ENCODE measurements at regions not wholly inside any gene's neighbourhood (a gene's known extent, or its start where the extent isn't known, plus 50 kb on each side); places are given as distances from the start of the nearest gene placed in this dataset.

- DNase-seq: no peak
These were observed 332.2 kb downstream of the AASDHPPT start for GRCh38 chr11:106409671-106410070.

- no peak for DNase-seq
These were observed 333.4 kb downstream of the AASDHPPT start for GRCh38 chr11:106410902-106411301.

DNA sequence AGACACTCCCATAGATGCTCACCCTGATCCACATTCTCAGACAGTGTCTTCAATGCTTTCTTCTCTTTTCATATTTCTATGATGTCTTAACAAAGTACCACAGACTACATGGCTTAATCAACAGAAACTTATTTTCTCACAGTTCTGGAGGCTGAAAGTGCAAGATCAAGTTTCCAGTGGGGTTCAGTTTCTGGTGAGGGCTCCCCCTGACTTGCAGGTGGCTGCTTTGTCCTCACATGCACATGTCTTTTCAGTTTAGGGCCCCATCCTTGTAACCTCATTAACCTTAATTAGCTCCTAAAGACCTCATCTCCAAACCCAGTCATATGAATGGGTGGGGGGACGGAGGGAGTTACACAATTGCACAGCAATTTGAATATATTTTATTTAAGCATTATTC lies 335.8 kb downstream of the AASDHPPT start:
- DNase-seq: no peak

DNA sequence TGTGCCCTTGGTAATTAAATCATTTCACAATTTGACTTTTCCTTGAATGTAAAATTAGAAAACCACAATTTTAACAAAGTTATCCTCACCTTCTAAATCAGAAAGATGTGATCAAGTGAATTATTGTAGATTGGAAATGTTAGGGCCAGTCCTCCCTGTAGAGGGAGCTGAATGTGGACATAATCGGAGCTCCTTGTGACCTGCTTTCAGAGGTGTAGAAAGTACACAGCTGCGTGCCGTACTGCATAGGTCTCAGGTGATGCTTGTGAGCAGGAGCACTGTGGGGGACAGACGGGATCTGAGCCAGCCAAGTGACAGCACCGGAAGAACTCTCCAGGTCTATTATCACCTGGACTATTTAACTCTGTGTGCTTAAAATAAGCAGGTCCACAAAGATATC lies 338.0 kb downstream of the AASDHPPT start:
- no peak for DNase-seq

GRCh38 chr11:106418791-106419190 lies 341.3 kb downstream of the AASDHPPT start:
- no peak for DNase-seq

DNA sequence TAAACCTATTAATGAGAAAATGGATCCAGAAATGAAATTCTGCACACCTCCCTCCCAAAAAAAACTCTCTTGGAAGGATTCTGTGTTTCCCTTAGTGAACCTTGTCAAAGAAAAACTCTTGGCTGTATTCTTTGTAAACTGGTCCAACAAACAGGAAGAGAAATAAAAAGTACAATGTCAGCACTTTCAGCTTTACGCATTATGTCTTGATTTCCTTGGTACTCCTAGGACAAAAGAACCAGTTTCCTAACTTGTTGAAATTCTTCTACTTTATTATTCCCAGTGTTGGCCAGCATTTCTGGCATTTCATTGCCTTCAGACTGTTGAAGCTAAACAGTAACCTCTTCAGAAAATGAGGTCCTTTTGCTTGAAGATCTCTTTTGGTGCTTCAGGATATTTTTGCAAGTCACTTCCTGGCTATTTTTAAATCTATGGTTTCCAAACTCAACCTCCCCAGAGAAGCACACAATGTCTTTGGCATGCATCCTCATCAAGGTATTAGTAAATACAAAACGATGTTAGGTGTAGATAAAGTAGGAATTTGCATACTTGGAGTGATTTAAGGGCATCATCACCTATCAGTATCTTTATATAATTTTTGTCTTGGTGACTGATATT lies 342.7 kb downstream of the AASDHPPT start:
- DNase-seq: no peak

DNA sequence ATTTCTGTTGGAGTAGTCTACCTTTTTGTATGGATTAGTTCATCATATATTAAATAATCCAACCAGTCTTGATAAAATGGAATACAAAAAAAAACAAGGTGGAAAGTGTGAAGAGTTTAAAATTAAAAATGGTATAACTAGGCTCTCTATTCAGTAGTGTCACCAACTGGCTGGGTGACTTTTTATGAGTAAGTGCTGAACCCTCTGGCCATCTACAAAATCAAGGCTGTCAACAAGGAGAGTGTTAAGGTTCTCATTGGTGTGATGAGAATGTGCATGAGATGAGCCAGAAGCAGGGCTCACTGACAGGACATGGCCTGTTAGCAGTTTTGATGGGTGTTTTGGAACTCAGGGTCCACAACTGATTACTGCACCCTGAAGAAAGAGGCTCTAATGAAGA lies 343.2 kb downstream of the AASDHPPT start:
- no peak for DNase-seq

GRCh38 chr11:106421676-106422292 lies 344.3 kb downstream of the AASDHPPT start:
- no peak for DNase-seq

GRCh38 chr11:106422583-106422982 lies 345.1 kb downstream of the AASDHPPT start:
- DNase-seq: no peak

DNA sequence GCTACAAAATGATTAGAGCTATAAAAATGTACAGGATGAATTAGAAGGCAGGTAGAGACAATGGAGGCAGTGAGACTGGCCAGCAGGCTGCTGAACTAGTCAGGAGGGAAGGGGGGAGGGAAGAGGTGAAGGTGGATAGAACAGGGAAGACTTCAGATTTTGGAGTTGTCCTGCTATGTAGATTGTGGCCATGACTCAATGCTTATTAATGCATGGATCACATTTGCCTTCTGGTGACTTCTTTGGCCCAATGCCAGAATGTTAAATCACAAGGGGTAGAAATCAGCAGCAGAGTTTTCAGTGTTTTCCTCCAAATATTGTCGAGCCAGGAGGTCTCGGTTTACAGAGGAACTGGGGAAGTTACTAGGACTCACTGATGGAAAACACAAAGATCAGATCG lies 346.6 kb downstream of the AASDHPPT start:
- DNase-seq: no peak

- no peak for DNase-seq
These were observed 348.4 kb downstream of the AASDHPPT start for GRCh38 chr11:106425819-106426218.

DNA sequence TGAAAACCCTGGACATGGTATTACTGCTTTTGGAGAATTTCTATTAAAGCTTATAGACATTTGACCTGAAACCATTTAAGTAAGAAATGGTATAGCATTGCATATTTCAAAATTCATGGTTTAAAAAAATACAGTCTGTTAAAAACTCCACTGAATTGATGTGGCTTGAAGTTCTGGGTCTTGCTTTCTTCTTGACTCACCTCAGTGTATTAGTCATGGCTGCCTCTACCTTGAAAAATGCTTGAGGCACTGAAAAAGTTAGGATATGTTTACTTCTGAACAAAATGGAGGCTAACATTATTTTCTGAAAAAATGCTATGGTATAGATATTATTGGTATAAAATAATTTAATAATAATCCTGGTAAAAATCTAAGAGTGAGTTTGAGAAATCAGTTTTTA lies 349.2 kb downstream of the AASDHPPT start:
- no peak for DNase-seq

DNA sequence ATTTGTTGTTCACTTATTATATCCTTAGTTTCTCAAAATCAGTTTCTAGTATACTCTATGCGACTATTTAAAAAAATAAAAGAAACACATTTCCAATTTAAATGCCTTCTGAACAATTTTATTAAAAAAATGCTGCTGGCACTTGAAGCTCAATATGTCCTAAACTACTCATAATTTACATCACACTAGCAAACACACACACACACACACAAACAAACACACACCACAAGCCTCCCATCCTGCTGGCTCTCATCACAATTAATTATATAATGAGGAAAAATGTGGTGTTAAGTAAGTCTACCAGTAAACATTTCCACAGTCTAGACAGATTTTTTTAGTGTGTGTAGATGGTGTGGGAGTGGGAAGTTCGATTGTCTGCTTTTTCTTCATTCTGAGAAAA lies 350.3 kb downstream of the AASDHPPT start:
- DNase-seq: no peak

DNA sequence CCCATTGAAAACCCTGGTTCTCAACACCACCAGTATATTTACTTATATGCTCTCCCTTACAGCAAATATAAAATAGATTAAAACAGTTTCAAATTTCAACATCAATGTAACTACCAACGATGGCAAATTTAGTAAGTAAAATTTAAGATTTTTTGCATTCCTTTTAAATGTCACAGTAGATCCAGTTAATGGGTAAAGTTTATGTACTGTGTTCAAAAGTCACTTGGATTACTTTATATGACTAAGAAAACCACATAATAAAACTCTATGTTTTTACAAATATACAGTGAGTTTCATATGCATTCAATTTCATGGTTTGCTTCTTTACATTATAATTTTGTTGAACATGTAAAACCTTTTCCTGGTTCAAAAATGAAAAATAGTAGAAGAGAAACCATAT lies 364.6 kb downstream of the AASDHPPT start:
- DNase-seq: no peak

DNA sequence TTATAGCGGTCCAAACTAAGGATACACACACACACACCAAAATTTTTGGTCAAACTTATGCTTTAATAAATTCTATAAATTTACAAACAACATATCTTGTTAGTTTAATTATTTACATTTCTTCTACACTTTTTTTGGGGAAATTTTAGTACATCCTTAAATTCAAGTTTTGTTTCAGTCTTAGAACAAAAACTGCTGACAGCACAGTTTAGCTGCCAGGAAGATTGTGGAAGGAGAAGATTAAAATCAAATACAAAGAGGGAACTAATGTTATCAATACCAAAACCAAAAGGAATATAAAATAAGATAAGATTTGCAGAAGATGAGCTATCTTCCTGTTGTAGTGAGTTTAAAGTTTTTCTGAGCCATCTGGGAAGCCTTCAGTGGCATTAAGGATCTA lies 368.8 kb downstream of the AASDHPPT start:
- no peak for DNase-seq

DNA sequence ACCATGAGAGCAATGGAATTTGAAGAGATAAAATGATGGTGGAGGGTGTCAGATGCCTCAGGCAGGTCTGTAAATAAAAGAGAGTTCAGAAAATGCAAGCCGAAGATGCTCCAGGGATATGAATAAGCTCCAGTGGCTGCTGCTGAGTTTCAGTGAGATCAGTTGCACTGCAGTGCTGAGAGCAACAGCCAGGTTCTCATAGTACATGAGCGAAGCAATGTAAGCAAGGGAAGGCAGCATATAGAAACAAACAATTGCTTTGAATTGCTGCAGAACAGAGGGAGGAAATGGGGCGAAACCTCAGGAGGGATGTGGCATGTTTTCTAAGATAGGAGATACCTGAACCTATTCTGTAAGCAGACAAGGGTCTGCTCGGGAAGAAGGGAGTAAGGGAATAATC lies 369.5 kb downstream of the AASDHPPT start:
- no peak for DNase-seq

GRCh38 chr11:106447631-106448191 lies 370.2 kb downstream of the AASDHPPT start:
- no peak for DNase-seq

GRCh38 chr11:106449763-106450162 lies 372.3 kb downstream of the AASDHPPT start:
- DNase-seq: no peak

- DNase-seq: no peak
These were observed 373.9 kb downstream of the AASDHPPT start for GRCh38 chr11:106451228-106451922.

GRCh38 chr11:106456647-106457046 lies 379.2 kb downstream of the AASDHPPT start:
- no peak for DNase-seq

DNA sequence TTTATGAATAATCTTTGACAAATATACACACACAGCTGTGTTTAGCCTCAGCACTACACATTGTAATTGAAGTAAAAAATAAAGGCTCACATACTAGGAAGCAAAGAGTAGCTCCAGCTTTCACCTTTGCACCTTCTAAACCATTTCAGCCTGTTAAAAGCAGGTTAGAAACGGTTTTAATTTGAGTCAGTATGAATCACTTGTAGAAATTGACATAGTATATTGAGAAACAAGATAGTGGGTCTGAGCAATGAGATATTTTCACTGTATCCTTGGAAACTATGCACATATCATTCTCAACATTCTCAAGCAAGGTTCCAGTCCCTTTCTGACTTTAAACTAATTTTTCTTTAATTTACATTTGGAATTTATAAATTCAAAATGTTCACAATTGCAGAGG lies 380.3 kb downstream of the AASDHPPT start:
- no peak for DNase-seq

DNA sequence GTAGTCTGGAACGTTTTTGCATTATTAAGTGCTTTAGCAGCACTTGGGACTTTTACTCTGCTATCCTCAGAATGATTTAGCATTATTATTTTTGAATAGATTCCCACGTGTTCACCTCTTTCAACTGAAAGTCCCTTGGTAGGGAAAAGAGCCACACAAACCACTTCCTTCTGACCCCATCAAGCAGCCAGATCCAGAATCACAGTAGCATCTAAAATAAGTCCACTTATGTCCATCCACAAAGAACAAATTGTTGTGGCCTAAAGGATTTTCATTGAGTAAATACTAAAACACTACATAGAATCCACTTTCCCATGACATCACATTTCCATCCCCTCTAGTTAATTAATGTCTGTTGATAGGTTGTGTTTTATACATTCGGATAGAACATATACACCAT lies 381.7 kb downstream of the AASDHPPT start:
- DNase-seq: no peak

DNA sequence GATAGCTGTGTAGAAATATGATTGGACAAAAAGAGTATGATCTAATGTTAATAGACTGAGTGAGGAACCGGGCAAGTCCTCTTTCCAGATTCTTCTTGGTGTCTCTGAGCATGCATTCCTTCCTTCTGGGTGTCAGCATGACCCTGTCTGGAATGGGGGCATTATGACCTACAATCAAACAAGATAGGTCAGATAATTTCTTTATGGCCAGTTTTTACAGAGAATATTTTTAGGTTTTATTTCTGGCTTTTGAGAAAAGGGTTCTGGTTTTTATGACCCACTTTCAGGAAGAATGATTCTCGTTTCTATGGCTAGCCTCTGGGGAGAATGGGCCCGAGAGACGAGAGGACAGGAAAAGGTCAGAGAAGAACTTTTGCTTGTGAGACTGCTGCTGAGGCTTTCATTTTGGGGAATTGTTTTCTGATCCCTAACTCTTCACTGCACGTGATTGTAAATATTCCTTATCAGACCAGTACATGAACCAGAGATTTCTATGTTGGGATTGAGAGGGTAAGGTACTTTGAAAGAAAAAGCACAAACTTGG lies 383.8 kb downstream of the AASDHPPT start:
- DNase-seq: no peak

All from skin of body (tissue), 1 donor.